A549 (cell line): ENCODE measurements at regions not wholly inside any gene's neighbourhood (a gene's known extent, or its start where the extent isn't known, plus 50 kb on each side); places are given as distances from the start of the nearest gene placed in this dataset.

Experiments
- ATAC-seq, 2 experiments: fragments of 200-7000 bp in 1 of 2; fragments of >200 bp in 1 of 2; cut with Nextera tagmentation in 1 of 2; cut with Tn5 transposase in 1 of 2; 3 replicates each; pipeline versions ENCODE4 v1.8.0 to v1.9.1; 2018 to 2020; ENCODE audit warnings: mild to moderate bottlenecking in 1 of 2, moderate library complexity in 1 of 2
- CTCF ChIA-PET: fragments of 300-600 bp; sonication (Branson Sonifier 250); formaldehyde crosslinking; extraction: SDS; loops from one replicate; lab custom pipeline; 2021; ENCODE audit warnings: antibody characterized with exemption, inconsistent platforms; lab: Yijun Ruan, JAX
- POLR2A ChIA-PET: fragments of 350-600 bp; formaldehyde crosslinking; extraction: SDS; loops from one replicate; lab custom pipeline; 2021; ENCODE audit warnings: antibody characterized with exemption, inconsistent platforms; lab: Yijun Ruan, JAX
- DNase-seq, 2 experiments: peaks; one replicate each; pipeline versions ENCODE4 v3.0.0 to v3.0.0-alpha.2; 2011 to 2016; ENCODE audit warnings: low read depth in 1 of 2, low spot score in 1 of 2
- FAIRE-seq: peaks from 2 replicates; lab custom pipeline; 2011; peaks lifted over from hg19 to GRCh38; lab: Jason Lieb, UNC
- H3K27ac ChIP-seq, 2 experiments: fragments of >200 bp; sonication (Bioruptor Twin); formaldehyde crosslinking; 3 replicates each; pipeline ENCODE4 v1.5.1; 2016 to 2017
- H3K4me1 ChIP-seq: fragments of >200 bp; sonication (Bioruptor Twin); formaldehyde crosslinking; 3 replicates; pipeline ENCODE4 v1.6.1; 2016
- H3K4me2 ChIP-seq: fragments of >200 bp; sonication (Bioruptor Twin); formaldehyde crosslinking; 3 replicates; pipeline ENCODE4 v1.6.1; 2016
- H3K4me3 ChIP-seq: fragments of >200 bp; sonication (Bioruptor Twin); formaldehyde crosslinking; 3 replicates; pipeline ENCODE4 v1.5.1; 2016
- H3K9me3 ChIP-seq: fragments of >200 bp; sonication (Bioruptor Twin); formaldehyde crosslinking; 3 replicates; pipeline ENCODE4 v1.6.1; 2016
- BHLHE40 ChIP-seq: IDR thresholded peaks from 2 replicates; pipeline ENCODE4 v1.6.1; 2012; ENCODE audit warnings: low read depth, low read length, inconsistent platforms
- CBX2 ChIP-seq: fragments of 200-600 bp; sonication (generic); IDR thresholded peaks from 2 replicates; pipeline ENCODE4 v1.6.1; 2016; ENCODE audit warnings: low read depth, mild to moderate bottlenecking, borderline replicate concordance
- CBX8 ChIP-seq: fragments of 200-600 bp; sonication (generic); IDR thresholded peaks from 2 replicates; pipeline ENCODE4 v1.6.1; 2016
- CHD4 ChIP-seq: fragments of 200-600 bp; sonication (generic); IDR thresholded peaks from 2 replicates; pipeline ENCODE4 v1.6.1; 2016; ENCODE audit warnings: antibody characterized with exemption, mild to moderate bottlenecking, borderline replicate concordance
- EHMT2 ChIP-seq: fragments of 200-600 bp; sonication (generic); IDR thresholded peaks from 2 replicates; pipeline ENCODE4 v1.6.1; 2016; ENCODE audit warnings: antibody characterized with exemption, low read depth, mild to moderate bottlenecking, moderate library complexity
- EP300 ChIP-seq, 2 experiments: fragments of >200 bp; sonication (Bioruptor Twin); formaldehyde crosslinking; IDR thresholded peaks; 2 replicates in 1 of 2; 3 replicates in 1 of 2; pipeline ENCODE4 v1.6.1; 2016 to 2017
- FOSL2 ChIP-seq, 2 experiments: fragments of 450-650 bp in 1 of 2; fragments of >200 bp in 1 of 2; sonication (Bioruptor Twin) in 1 of 2; formaldehyde crosslinking; IDR thresholded peaks; 2 replicates each; pipeline versions ENCODE4 v1.5.0 to v1.6.1; 2016 to 2020; ENCODE audit warnings: mild to moderate bottlenecking in 1 of 2, moderate library complexity in 1 of 2
- FOXS1 ChIP-seq: fragments of 250-450 bp; sonication (Bioruptor Pico); IDR thresholded peaks from 2 replicates; pipeline ENCODE4 v1.5.0; 2020; ENCODE audit warnings: mild to moderate bottlenecking, moderate library complexity
- HEYL ChIP-seq: fragments of 250-450 bp; sonication (Bioruptor Pico); IDR thresholded peaks from 2 replicates; pipeline ENCODE4 v1.8.0; 2021; ENCODE audit warnings: mild to moderate bottlenecking, moderate library complexity
- HOXA7 ChIP-seq: fragments of 250-450 bp; sonication (Bioruptor Pico); IDR thresholded peaks from 2 replicates; pipeline ENCODE4 v1.5.0; 2020; ENCODE audit warnings: mild to moderate bottlenecking, moderate library complexity
- JUNB ChIP-seq: fragments of >200 bp; sonication (Bioruptor Twin); formaldehyde crosslinking; IDR thresholded peaks from 2 replicates; pipeline ENCODE4 v1.6.1; 2016
- MAZ ChIP-seq: fragments of 150-350 bp; IDR thresholded peaks from 2 replicates; pipeline ENCODE4 v1.6.1; 2014; ENCODE audit warnings: antibody characterized with exemption, low read depth, low read length, borderline replicate concordance
- MYC ChIP-seq: IDR thresholded peaks from 2 replicates; pipeline ENCODE4 v1.6.1; 2012; ENCODE audit warnings: mild to moderate bottlenecking, inconsistent platforms, low read length, improper control_type of control experiment, borderline replicate concordance
- PHF8 ChIP-seq: fragments of 200-600 bp; sonication (generic); IDR thresholded peaks from 2 replicates; pipeline ENCODE4 v1.6.1; 2016; ENCODE audit warnings: low read depth, mild to moderate bottlenecking, antibody characterized with exemption, moderate library complexity, borderline replicate concordance
- POLR2A ChIP-seq: IDR thresholded peaks from 2 replicates; pipeline ENCODE4 v1.6.1; 2012; ENCODE audit warnings: mild to moderate bottlenecking, low read length
- RAD21 ChIP-seq, 2 experiments: fragments of >200 bp in 1 of 2; sonication (Bioruptor Twin) in 1 of 2; formaldehyde crosslinking in 1 of 2; IDR thresholded peaks in 1 of 2; conservative IDR thresholded peaks in 1 of 2; 2 replicates in 1 of 2; 3 replicates in 1 of 2; pipeline ENCODE4 v1.6.1; 2012 to 2018; ENCODE audit warnings: inconsistent platforms in 1 of 2
- SMC3 ChIP-seq: fragments of >200 bp; sonication (Bioruptor Twin); formaldehyde crosslinking; IDR thresholded peaks from 3 replicates; pipeline ENCODE4 v1.6.1; 2018; ENCODE audit warnings: inconsistent platforms
- TFCP2L1 ChIP-seq: fragments of 250-450 bp; sonication (Bioruptor Pico); IDR thresholded peaks from 2 replicates; pipeline ENCODE4 v1.5.0; 2021; ENCODE audit warnings: mild to moderate bottlenecking
- ZFP36 ChIP-seq: fragments of 450-650 bp; IDR thresholded peaks from 2 replicates; pipeline ENCODE4 v1.6.1; 2014; ENCODE audit warnings: borderline replicate concordance; ENCODE audit not compliant: partially characterized antibody
- ZNF302 ChIP-seq: fragments of 250-450 bp; sonication (Bioruptor Pico); IDR thresholded peaks from 2 replicates; pipeline ENCODE4 v1.9.0; 2021; ENCODE audit warnings: inconsistent platforms, mild to moderate bottlenecking, moderate library complexity
- WGBS: methylation state at CpG from one replicate; pipeline ENCODE4 v1.1.6; 2017; ENCODE audit errors: missing lambda C conversion rate; 5-methylcytosine and 5-hydroxymethylcytosine counted together
- TF ChIP-seq, protein P1 (sequence below): IDR thresholded peaks from 2 replicates; pipeline ENCODE4 v1.6.1; 2012
- TF ChIP-seq, protein P2 (sequence below): fragments of >200 bp; sonication (Bioruptor Twin); formaldehyde crosslinking; IDR thresholded peaks from 3 replicates; pipeline ENCODE4 v1.6.1; 2016
- TF ChIP-seq, protein P3 (sequence below): IDR thresholded peaks from 2 replicates; pipeline ENCODE4 v1.6.1; 2012
- TF ChIP-seq, protein P4 (sequence below): fragments of 200-600 bp; sonication (generic); IDR thresholded peaks from 2 replicates; pipeline ENCODE4 v1.6.1; 2016; ENCODE audit warnings: antibody characterized with exemption, mild to moderate bottlenecking, moderate library complexity
- TF ChIP-seq, protein P5 (sequence below): IDR thresholded peaks from 2 replicates; pipeline ENCODE4 v1.6.1; 2012; ENCODE audit warnings: low read depth, borderline replicate concordance

DNA sequence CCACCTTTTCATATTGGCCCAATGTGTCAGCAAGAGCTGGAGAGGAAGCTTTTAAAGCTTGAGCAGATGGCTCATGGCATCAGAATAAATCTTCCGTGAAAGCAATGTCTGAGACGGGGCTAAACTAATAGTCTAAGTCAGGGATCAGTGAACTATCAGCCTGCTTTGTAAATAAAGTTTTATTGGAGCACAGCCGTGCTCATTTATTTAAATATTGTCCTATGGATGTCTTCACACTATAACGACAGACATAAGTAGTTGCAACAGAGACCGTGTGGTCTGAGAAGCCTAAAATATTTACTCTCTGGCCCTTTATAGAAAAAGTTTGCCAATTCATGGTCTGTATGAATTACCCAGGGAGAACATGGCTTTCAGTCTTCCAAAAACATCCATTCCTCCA, 85.6 kb upstream of the SLC44A1 start:
- Histone ChIP-seq H3K4me2 (no peak overlapping the region), H3K9me3 (no peaks in the 10 kb centered on the region), H3K4me1 (peaks cover 31% of the 10 kb centered on the region), H3K27ac (no peak overlapping the region), H3K4me3 (no peak overlapping the region)
- WGBS = 52% methylated on average over 5 of the region's 5 CpGs
- ATAC-seq (no peak), FAIRE-seq (no peak), DNase-seq (no peak)
- CTCF ChIA-PET = interaction anchor here (0.6 to 9.4 kb wide), 34 partner anchors 10 to 392 kb away, joined by 3 to 185 read pairs (median 4); partner anchors contain the start of genes ABCA1 and SLC44A1
- POLR2A ChIA-PET = interaction anchor here (2.2 kb wide), 1 partner anchor 86 kb away, joined by 9 read pairs; the partner anchor contains the start of gene SLC44A1
- TF ChIP-seq ZNF302 (CRISPR knock-in tag) = no peak
- no peak for TF ChIP-seq MAZ
- TF ChIP-seq, protein P1, sequence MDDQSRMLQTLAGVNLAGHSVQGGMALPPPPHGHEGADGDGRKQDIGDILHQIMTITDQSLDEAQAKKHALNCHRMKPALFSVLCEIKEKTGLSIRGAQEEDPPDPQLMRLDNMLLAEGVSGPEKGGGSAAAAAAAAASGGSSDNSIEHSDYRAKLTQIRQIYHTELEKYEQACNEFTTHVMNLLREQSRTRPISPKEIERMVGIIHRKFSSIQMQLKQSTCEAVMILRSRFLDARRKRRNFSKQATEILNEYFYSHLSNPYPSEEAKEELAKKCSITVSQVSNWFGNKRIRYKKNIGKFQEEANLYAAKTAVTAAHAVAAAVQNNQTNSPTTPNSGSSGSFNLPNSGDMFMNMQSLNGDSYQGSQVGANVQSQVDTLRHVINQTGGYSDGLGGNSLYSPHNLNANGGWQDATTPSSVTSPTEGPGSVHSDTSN = no peak
- TF ChIP-seq TFCP2L1 (CRISPR knock-in tag) = no peak
- TF ChIP-seq CHD4 = no peak
- TF ChIP-seq EHMT2 = no peak
- TF ChIP-seq RAD21 (conservative IDR thresholded peaks at IDR 0.05 in 1 of 2, IDR thresholded peaks at IDR 0.05 in 1 of 2) = no peak
- TF ChIP-seq EP300 (IDR thresholded peaks at IDR 0.05) = no peak
- no peak for TF ChIP-seq FOXS1 (CRISPR knock-in tag)
- no peak for TF ChIP-seq JUNB
- TF ChIP-seq SMC3 = no peak
- TF ChIP-seq HEYL = no peak
- TF ChIP-seq, protein P2, sequence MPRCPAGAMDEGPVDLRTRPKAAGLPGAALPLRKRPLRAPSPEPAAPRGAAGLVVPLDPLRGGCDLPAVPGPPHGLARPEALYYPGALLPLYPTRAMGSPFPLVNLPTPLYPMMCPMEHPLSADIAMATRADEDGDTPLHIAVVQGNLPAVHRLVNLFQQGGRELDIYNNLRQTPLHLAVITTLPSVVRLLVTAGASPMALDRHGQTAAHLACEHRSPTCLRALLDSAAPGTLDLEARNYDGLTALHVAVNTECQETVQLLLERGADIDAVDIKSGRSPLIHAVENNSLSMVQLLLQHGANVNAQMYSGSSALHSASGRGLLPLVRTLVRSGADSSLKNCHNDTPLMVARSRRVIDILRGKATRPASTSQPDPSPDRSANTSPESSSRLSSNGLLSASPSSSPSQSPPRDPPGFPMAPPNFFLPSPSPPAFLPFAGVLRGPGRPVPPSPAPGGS = no peak
- TF ChIP-seq, protein P3, sequence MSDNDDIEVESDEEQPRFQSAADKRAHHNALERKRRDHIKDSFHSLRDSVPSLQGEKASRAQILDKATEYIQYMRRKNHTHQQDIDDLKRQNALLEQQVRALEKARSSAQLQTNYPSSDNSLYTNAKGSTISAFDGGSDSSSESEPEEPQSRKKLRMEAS = no peak
- no peak for TF ChIP-seq ZFP36
- TF ChIP-seq PHF8 = no peak

DNA sequence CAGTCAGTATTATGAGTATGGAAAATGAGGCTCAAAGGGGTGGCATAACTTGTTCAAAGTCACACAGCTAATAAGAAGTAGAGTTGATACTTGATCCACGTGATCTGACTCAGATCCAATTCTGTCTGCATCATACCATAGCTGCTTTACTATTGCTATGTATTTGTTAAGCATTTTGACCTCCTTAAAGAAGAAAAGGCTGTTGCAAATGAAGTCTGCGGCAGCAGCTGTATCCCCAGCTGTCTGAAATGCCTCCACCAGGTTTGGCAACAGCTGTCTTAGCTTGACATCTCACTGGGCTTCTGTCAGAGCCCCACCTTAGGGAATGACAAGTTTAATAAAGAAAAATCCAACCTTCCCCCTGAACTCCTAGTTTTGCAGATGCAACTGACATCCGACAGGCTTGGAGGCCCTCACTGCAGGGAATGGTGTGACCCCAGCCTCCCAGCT, 75.6 kb upstream of the SLC44A1 start:
- CTCF ChIA-PET = interaction anchor here (0.5 to 1.8 kb wide), 4 partner anchors 78 to 410 kb away, joined by 3 to 4 read pairs (median 3); no protein-coding TSS in a partner anchor
- no peak overlapping the region for H3K4me3 ChIP-seq
- H3K27ac ChIP-seq = no peak overlapping the region
- ATAC-seq = no peak
- WGBS = 85% methylated on average over 3 of the region's 3 CpGs
- DNase-seq = no peak
- no peak overlapping the region for H3K4me2 ChIP-seq
- POLR2A ChIA-PET = no interaction called here
- no peaks in the 10 kb centered on the region for H3K4me1 ChIP-seq
- no peak for FAIRE-seq
- TF ChIP-seq POLR2A = no peak
- no peak for TF ChIP-seq SMC3
- TF ChIP-seq CBX8 = no peak
- TF ChIP-seq MYC = no peak
- TF ChIP-seq, protein P4, sequence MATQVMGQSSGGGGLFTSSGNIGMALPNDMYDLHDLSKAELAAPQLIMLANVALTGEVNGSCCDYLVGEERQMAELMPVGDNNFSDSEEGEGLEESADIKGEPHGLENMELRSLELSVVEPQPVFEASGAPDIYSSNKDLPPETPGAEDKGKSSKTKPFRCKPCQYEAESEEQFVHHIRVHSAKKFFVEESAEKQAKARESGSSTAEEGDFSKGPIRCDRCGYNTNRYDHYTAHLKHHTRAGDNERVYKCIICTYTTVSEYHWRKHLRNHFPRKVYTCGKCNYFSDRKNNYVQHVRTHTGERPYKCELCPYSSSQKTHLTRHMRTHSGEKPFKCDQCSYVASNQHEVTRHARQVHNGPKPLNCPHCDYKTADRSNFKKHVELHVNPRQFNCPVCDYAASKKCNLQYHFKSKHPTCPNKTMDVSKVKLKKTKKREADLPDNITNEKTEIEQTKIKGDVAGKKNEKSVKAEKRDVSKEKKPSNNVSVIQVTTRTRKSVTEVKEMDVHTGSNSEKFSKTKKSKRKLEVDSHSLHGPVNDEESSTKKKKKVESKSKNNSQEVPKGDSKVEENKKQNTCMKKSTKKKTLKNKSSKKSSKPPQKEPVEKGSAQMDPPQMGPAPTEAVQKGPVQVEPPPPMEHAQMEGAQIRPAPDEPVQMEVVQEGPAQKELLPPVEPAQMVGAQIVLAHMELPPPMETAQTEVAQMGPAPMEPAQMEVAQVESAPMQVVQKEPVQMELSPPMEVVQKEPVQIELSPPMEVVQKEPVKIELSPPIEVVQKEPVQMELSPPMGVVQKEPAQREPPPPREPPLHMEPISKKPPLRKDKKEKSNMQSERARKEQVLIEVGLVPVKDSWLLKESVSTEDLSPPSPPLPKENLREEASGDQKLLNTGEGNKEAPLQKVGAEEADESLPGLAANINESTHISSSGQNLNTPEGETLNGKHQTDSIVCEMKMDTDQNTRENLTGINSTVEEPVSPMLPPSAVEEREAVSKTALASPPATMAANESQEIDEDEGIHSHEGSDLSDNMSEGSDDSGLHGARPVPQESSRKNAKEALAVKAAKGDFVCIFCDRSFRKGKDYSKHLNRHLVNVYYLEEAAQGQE = no peak
- no peak for TF ChIP-seq CBX2
- TF ChIP-seq HOXA7 (CRISPR knock-in tag) = no peak
- TF ChIP-seq FOSL2 (IDR thresholded peaks at IDR 0.05) = no peak
- no peak for TF ChIP-seq FOSL2 (CRISPR knock-in tag; IDR thresholded peaks at IDR 0.05)
- TF ChIP-seq, protein P5, sequence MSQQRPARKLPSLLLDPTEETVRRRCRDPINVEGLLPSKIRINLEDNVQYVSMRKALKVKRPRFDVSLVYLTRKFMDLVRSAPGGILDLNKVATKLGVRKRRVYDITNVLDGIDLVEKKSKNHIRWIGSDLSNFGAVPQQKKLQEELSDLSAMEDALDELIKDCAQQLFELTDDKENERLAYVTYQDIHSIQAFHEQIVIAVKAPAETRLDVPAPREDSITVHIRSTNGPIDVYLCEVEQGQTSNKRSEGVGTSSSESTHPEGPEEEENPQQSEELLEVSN = no peak
- no peak for TF ChIP-seq BHLHE40
- TF ChIP-seq PHF8 = no peak
- TF ChIP-seq RAD21 (conservative IDR thresholded peaks at IDR 0.05 in 1 of 2, IDR thresholded peaks at IDR 0.05 in 1 of 2) = no peak
- TF ChIP-seq, all 56 proteins: peak for 0
- no peaks in the 10 kb centered on the region for H3K9me3 ChIP-seq
